ENCODE measurements at regions not wholly inside any gene's neighbourhood (a gene's known extent, or its start where the extent isn't known, plus 50 kb on each side); places are given as distances from the start of the nearest gene placed in this dataset.
"Not testable (repeated sequence)": the region's sequence is repeated elsewhere in the genome, so short reads cannot be mapped to it uniquely, and the experiment has no call there.

DNA sequence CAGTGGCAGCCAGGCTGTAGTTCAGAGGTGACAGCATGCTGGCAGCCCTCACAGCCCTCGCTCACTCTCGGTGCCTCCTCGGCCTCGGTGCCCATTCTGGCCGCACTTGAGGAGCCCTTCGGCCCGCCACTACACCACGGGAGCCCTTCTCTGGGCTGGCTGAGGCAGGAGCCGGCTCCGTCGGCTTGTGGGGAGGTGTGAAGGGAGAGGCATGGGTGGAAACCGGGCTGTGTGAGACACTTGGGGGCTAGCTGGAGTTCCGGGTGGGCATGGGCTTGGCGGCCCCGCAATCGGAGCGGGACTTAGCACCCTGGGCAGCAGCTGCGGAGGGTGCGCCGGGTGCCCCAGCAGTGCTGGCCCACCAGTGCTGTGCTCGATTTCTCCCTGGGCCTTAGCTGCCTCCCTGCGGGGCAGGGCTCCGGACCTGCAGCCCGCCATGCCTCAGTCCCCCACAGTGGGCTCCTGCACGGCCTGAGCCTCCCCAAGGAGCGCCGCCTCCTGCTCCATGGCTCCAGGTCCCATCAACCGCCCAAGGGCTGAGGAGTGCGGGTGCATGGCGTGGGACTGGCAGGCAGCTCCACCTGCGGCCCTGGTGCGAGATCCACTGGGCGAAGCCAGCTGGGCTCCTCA, 396.8 kb downstream of the FAM72C start:
- Histone ChIP-seq H3K27ac (no peak overlapping the region), H3K9me3 (replicated peaks in 1 of 11) (peaks cover 0 to 14% (median 4%) of the 10 kb centered on the region in 11 experiments; a peak in 5 of 22 replicates), H3K4me3 (no peak overlapping the region), H3K36me3 (no peaks in the 10 kb centered on the region), H3K27me3 (no peaks in the 10 kb centered on the region), H3K4me2 (no peak overlapping the region), H3K4me1 (no peaks in the 10 kb centered on the region), H3K9ac (no peak overlapping the region), H4K20me1 (no peaks in the 10 kb centered on the region)
- no peak for TF ChIP-seq Cebpa-rat (IDR thresholded peaks at IDR 0.05)

DNA sequence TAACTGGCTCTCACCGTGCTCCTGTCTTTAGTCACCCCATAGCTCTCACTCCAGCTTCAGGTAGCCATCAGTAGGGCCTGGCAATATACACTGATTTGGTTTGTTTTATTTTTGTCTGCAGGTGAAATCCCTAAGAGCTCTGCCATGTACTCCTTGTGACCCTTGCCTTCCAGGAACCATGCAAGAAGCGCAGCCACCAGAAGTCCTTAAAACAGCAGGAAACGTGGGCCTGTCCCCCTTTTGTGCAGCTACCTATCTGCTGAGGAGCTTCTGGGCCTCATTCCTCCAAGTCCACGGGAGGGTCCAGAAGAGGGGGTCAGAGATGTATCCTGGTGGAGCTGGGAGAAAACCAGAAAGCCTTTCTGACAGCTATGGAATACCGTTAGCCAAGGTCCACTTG, 399.1 kb downstream of the FAM72C start:
- H3K4me2 ChIP-seq; H3K27me3 ChIP-seq; H3K9ac ChIP-seq; H3K9me3 ChIP-seq (replicated peaks in 1 of 11); H4K20me1 ChIP-seq; H3K4me1 ChIP-seq; H3K36me3 ChIP-seq; H3K27ac ChIP-seq; H3K4me3 ChIP-seq: not testable (repeated sequence)

DNA sequence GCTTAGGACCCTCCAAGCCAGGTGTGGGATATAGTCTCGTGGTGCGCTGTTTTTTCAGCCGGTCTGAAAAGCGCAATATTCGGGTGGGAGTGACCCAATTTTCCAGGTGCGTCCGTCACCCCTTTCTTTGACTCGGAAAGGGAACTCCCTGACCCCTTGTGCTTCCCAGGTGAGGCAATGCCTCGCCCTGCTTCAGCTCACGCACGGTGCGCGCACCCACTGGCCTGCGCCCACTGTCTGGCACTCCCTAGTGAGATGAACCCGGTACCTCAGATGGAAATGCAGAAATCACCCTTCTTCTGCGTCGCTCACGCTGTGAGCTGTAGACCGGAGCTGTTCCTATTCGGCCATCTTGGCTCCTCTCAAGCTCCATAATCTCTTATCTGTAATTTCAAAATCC, 408.0 kb downstream of the FAM72C start:
- not testable (repeated sequence) for H3K27me3 ChIP-seq; H3K9me3 ChIP-seq (replicated peaks in 1 of 11); H3K36me3 ChIP-seq; H4K20me1 ChIP-seq; H3K4me3 ChIP-seq; H3K4me1 ChIP-seq; H3K27ac ChIP-seq; H3K4me2 ChIP-seq; H3K9ac ChIP-seq

DNA sequence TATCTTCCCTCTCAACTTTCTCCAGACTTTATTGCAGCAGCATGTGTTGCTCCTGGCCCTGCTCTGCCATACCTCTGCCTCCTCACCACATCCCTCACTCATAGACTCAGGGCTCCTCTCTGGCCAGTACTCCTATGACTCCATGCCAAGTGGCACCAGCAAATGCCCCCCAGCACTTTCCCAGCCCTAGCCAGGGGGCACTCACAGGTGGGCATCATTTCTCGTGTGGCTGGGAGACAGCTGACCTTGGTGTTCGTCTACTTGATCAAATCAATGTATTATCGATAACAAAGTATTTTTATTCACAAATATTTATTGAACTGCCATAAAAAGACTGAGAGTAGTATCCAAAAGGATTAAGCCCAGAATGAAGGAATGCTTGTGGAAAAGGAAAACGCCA, 418.2 kb downstream of the FAM72C start:
- no peak for TF ChIP-seq Cebpa-rat (IDR thresholded peaks at IDR 0.05)
- Histone ChIP-seq H3K4me1 (no peaks in the 10 kb centered on the region), H3K27me3 (no peaks in the 10 kb centered on the region), H3K4me2 (no peak overlapping the region), H3K4me3 (no peak overlapping the region), H4K20me1 (no peaks in the 10 kb centered on the region), H3K27ac (no peak overlapping the region), H3K36me3 (no peaks in the 10 kb centered on the region), H3K9me3 (replicated peaks in 1 of 11) (no peaks in the 10 kb centered on the region), H3K9ac (no peak overlapping the region)

DNA sequence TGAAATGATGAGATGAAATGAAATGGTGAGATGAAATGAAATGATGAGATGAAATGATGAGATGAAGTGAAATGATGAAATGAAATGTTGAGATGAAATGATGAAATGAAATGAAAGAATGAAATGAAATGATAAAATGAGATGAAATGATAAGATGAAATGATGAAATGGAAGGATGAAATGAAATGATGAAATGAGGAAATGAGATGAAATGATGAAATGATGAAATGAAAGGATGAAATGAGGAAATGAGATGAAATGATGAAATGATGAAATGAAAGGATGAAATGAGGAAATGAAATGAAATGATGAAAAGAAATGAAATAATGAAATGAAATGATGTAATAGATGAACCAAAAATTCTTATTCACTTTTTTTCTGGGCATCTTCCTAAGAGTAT, 467.1 kb downstream of the FAM72C start:
- not testable (repeated sequence) for H3K9ac ChIP-seq; H4K20me1 ChIP-seq; H3K4me3 ChIP-seq; H3K4me1 ChIP-seq; H3K4me2 ChIP-seq; H3K36me3 ChIP-seq; H3K27ac ChIP-seq; H3K9me3 ChIP-seq (replicated peaks in 1 of 11)
- peaks cover 0 to 12% (median 4%) of the 10 kb centered on the region in 11 experiments; a peak in 11 of 22 replicates for H3K27me3 ChIP-seq

DNA sequence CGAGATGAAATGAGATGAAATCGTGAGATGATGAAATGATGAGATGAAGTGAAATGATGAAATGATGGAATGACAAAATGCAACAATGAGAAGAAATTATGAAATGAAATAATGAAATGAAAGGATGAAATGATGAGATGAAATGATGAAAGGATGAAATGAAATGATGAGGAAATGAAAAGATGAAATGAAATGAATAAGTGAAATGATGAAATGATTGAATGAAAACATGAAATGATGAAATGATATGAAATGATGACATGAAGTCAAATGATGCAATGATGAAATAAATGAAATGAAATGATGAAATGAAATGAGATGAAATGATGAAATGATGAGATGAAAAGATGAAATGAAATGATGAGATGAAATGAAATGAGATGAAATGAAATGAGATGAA, 467.7 kb downstream of the FAM72C start:
- not testable (repeated sequence) for H3K4me1 ChIP-seq; H4K20me1 ChIP-seq; H3K27ac ChIP-seq; H3K9me3 ChIP-seq (replicated peaks in 1 of 11); H3K9ac ChIP-seq; H3K4me3 ChIP-seq; H3K36me3 ChIP-seq; H3K4me2 ChIP-seq
- H3K27me3 ChIP-seq = peaks cover 0 to 12% (median 4%) of the 10 kb centered on the region in 11 experiments; a peak in 12 of 22 replicates

DNA sequence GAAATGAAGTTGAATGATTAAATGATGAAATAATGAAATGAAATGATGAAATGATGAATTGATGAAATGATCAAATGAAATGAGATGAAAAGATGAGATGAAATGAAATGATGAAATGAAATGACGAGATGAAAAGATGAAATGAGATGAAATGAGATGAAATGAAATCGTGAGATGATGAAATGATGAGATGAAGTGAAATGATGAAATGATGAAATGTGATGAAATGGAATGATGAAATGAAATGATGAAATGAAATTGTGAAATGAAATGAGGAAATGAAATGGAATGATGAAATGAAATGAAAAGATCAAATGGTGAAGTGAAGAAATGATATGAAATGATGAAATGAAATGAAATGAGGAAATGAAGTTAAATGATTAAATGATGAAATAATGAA, 468.7 kb downstream of the FAM72C start:
- not testable (repeated sequence) for H3K9ac ChIP-seq; H4K20me1 ChIP-seq; H3K36me3 ChIP-seq; H3K9me3 ChIP-seq (replicated peaks in 1 of 11); H3K4me2 ChIP-seq; H3K27ac ChIP-seq; H3K4me1 ChIP-seq; H3K4me3 ChIP-seq
- peaks cover 5 to 18% (median 11%) of the 10 kb centered on the region in 11 experiments for H3K27me3 ChIP-seq

DNA sequence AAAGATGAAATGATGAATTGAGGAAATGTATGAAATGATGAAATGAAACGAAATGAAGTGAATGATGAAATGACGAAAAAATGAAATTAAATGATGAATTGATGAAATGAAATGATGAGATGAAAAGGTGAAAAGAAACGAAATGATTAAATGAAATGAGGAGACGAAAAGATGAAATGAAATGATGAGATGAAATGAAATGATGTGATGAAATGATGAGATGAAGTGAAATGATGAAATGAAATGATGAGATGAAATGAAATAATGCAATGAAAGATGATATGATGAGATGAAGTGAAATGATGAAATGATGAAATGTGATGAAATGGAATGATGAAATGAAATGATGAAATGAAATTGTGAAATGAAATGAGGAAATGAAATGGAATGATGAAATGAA, 469.7 kb downstream of the FAM72C start:
- peaks cover 13 to 28% (median 21%) of the 10 kb centered on the region in 11 experiments for H3K27me3 ChIP-seq
- not testable (repeated sequence) for H3K36me3 ChIP-seq; H3K9me3 ChIP-seq (replicated peaks in 1 of 11); H3K4me1 ChIP-seq; H3K4me3 ChIP-seq; H3K27ac ChIP-seq; H4K20me1 ChIP-seq; H3K4me2 ChIP-seq; H3K9ac ChIP-seq

DNA sequence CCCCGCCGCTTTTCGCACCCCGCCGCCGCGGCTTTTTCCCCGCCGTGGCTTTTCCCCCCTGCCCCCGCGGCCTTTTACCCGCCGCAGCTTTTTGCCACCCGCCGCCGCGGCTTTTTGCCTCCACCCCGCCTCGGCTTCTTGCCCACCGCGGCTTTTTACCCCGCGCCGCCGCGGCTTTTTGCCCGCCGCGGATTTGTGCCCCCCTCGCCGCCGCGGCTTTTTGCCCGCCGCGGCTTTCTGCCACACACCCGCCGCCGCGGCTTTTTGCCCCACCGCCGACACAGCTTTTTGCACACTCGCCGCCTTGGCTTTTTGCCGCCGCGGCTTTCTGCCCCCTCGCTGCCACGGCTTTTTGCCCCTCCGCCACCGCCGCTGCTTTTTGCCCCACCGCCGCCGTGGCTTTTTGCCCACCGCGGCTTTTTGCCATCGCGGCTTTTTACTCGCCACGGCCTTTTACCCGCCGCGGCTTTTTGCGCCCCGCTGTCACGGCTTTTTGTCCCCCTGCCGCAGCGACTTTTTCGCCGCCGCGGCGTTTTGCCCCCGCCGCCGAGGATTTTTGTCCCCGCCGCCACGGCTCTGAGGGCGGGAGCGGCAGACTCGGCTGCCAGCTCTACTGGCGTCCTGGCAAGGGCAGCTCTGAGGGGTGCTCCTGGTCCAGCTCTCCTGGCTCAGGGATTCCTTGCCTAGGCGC, 473.6 kb downstream of the FAM72C start:
- H4K20me1 ChIP-seq; H3K36me3 ChIP-seq; H3K9me3 ChIP-seq (replicated peaks in 1 of 11); H3K4me1 ChIP-seq; H3K27ac ChIP-seq: not testable (repeated sequence)
- peaks cover 20 to 50% (median 44%) of the 10 kb centered on the region in 11 experiments for H3K27me3 ChIP-seq
- H3K4me3 ChIP-seq = peak overlapping the region; percentile 32 to 64 (median 50); a peak in 17 of 20 replicates
- peak overlapping the region; percentile 45 to 81 (median 65) for H3K4me2 ChIP-seq
- H3K9ac ChIP-seq = peak overlapping the region in 4 of 11 experiments; percentile 30 to 67 (median 52); a peak in 3 of 22 replicates

DNA sequence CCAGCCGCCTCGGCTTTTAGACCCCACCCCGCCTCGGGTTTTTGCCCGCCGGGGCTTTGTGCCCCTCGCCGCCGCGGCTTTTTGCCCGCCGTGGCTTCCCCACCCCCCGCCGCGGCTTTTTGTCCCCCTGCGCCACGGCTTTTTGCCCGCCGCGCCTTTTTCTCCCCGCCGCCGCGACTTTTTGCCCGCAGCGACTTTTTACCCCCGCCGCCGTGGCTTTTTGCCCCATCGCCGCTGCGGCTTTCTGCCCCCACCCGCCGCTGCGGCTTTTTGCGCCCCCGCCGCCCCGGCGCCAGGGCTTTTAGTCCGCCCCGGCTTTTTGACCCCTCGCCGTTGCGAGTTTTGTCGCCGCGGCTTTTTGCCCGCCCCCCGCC, 474.4 kb downstream of the FAM72C start:
- Histone ChIP-seq H3K4me2 (peak overlapping the region in 5 of 11 experiments; percentile 20 to 66 (median 59); a peak in 7 of 22 replicates), H3K9ac (peak overlapping the region in 2 of 11 experiments; percentile 51 to 61; a peak in 4 of 22 replicates), H3K4me3 (peak overlapping the region in 5 of 10 experiments; percentile 20 to 58 (median 55); a peak in 7 of 20 replicates), H3K27ac (no peak overlapping the region), H3K36me3 (no peaks in the 10 kb centered on the region), H3K27me3 (peaks cover 20 to 50% (median 44%) of the 10 kb centered on the region in 11 experiments), H3K9me3 (replicated peaks in 1 of 11) (no peaks in the 10 kb centered on the region; a peak in 1 of 22 replicates), H3K4me1 (no peaks in the 10 kb centered on the region; a peak in 1 of 20 replicates), H4K20me1 (peaks cover 0 to 5% (median 0%) of the 10 kb centered on the region in 11 experiments; a peak in 2 of 22 replicates)
- no peak for TF ChIP-seq Cebpa-rat (IDR thresholded peaks at IDR 0.05)

DNA sequence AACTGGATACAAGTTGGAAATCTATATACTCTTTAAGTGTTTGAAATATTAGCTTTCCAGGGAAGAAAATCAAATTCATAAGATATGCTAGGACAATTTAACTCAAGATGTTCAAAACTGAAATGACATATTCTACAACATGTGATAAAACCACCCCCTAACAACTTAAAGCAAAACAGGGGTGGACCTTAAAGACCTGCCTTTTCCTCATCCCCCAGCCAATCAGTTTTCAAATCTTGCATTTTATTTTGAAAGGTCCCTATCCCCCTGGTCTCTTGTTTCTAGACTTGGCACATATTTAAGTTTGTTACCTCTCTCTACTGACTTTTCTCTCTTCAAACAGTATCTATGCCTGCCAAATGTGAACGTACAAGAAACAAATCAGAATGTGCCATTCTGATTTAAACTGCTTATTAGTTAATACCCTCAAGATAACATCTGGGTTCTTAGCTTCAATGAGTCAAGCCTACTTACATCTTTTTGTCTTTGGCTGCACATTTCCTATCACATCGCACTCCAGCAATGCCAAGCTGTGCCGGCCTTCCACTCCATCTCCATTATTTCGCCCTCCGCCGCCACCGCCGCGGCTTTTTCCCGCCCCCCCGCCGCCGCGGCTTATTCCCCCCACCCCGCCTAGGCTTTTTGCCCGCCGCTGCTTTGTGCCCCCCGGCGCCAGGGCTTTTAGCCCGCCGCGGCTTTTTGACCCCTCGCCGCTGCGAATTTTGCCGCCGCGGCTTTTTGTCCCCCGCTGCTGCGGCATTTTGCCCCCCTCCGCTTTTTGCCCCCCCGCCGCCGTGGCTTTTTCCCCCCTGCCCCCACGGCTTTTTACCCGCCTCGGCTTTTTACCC, 475.0 kb downstream of the FAM72C start:
- H3K4me2 ChIP-seq = peak overlapping the region in 3 of 11 experiments; percentile 59 to 66 (median 64); a peak in 5 of 22 replicates
- peak overlapping the region in 1 of 11 experiments; percentile 61; a peak in 2 of 22 replicates for H3K9ac ChIP-seq
- H4K20me1 ChIP-seq; H3K27ac ChIP-seq; H3K36me3 ChIP-seq; H3K4me1 ChIP-seq; H3K9me3 ChIP-seq (replicated peaks in 1 of 11): not testable (repeated sequence)
- peak overlapping the region in 3 of 10 experiments; percentile 46 to 58 (median 58); a peak in 5 of 20 replicates for H3K4me3 ChIP-seq
- peaks cover 20 to 50% (median 44%) of the 10 kb centered on the region in 11 experiments for H3K27me3 ChIP-seq
